ENCODE measurements at regions not wholly inside any gene's neighbourhood (a gene's known extent, or its start where the extent isn't known, plus 50 kb on each side); places are given as distances from the start of the nearest gene placed in this dataset.
"Not testable (repeated sequence)": the region's sequence is repeated elsewhere in the genome, so short reads cannot be mapped to it uniquely, and the experiment has no call there.

DNA sequence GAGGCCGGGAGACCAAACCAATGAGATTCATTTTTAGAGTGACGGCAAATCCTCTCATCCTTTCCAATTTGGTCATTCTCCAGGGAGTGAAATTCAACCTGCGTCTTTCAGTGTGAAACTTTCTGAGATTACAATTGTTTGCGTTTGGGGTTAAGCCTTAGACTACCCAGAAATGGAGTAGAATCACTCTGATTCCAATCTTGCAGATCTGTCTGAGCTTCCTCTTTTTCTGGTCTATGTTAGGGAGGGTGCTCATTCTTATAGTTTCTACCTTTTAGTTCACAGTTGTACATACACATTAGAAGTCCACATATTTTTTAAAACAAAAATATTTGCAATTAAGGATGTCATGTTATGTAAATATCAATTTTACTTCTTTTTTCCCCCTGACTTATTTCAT lies 183.0 kb upstream of the PHACTR1 start:
- TF ChIP-seq, protein P1, sequence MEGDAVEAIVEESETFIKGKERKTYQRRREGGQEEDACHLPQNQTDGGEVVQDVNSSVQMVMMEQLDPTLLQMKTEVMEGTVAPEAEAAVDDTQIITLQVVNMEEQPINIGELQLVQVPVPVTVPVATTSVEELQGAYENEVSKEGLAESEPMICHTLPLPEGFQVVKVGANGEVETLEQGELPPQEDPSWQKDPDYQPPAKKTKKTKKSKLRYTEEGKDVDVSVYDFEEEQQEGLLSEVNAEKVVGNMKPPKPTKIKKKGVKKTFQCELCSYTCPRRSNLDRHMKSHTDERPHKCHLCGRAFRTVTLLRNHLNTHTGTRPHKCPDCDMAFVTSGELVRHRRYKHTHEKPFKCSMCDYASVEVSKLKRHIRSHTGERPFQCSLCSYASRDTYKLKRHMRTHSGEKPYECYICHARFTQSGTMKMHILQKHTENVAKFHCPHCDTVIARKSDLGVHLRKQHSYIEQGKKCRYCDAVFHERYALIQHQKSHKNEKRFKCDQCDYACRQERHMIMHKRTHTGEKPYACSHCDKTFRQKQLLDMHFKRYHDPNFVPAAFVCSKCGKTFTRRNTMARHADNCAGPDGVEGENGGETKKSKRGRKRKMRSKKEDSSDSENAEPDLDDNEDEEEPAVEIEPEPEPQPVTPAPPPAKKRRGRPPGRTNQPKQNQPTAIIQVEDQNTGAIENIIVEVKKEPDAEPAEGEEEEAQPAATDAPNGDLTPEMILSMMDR (IDR thresholded peaks at IDR 0.05; ENCODE audit: extremely low read depth, missing control alignments) = no peak
- DNase-seq (ENCODE audit: low spot score) = no peak

DNA sequence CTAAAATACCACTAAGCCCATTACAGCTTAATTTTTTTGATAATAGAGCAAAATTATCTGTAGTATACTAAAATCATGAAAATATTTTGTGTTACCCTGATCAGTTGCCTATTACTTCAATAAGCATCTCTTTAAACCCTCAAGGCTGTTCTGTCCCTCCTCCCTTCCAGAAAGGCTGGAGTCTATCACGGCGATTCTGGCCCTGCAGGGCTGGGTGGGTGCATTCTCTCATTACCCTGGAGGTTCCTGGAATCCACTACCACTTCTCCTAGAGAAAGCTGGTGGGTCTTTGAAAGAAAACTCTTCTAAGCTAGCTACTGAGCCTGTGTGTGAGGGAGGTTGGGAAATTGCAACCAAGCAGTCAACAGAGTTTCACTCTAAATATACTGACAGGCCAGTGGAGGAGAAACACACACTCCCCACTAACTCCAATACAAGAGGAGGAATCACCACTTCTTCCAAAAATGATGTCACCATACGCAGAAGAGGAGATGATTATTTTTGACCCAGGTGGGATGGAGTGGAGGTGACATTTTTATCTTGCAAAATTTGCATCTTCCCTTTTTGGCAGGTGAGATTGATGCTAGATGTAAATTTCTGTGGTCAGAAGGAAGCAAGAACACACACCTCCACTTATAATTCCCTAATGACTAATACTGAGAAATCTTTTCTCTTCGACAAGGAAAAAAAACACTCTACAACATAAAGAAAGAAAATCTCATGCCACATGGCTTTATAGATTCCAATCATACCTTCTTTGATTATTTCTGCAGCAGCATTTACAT lies 182.3 kb upstream of the PHACTR1 start:
- DNase-seq (ENCODE audit: low spot score) = no peak
- TF ChIP-seq, protein P1 (IDR thresholded peaks at IDR 0.05; ENCODE audit: extremely low read depth, missing control alignments) = no peak

DNA sequence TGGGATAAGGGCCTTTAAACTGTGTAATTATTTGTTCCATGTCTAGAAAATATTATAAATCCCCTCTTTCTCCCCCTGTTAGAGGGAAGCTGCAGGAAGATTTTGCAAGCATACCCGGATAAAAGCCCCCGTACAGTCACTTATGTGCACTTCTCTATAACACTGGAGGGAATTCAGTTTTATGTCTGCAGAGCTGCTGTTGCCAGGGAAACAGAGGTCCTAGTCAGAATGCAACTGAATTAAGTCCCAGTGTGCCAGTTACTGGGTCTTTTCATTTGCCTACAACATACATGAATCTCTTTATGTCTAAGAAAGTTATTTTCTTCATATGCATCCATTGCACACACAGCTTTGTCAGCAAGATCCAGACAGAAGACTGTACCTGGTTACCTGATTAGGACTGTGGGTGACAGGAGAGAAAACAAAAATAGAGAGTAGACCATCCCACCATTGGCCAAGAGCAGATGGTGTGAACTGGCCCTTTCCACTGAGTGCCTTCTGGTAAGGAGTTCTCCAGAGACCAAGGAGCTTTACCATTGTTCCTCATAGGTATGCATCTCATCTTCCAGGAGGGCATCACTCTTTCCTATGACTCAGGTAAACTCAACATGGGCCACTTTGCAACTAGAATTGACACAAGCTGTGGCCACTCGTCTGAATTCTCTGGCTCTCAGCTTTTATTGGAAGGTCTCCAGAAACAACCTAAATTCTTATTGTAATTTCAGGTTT lies 180.8 kb upstream of the PHACTR1 start:
- no peak for DNase-seq (ENCODE audit: low spot score)
- TF ChIP-seq, protein P1 (IDR thresholded peaks at IDR 0.05; ENCODE audit: extremely low read depth, missing control alignments) = no peak

DNA sequence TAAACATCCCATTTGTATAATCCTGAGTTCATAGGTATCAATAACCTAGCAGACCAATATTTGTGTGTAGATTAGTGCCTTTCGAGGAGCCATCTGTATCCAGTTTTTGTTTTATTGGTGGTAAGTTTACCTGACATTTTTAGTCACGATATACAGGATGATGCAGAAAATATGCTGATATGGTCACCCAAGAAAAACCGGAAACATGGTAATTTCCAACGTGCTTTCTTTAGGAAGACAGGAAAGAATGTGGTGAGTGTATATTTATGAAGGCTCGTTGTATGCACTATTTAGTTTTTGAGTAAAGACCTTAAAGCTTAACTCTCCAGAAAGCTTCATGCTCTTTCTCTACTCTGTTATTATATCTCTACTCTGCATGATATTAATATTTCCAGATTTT lies 180.2 kb upstream of the PHACTR1 start:
- TF ChIP-seq, protein P1 (IDR thresholded peaks at IDR 0.05; ENCODE audit: extremely low read depth, missing control alignments) = no peak
- DNase-seq (ENCODE audit: low spot score) = no peak

DNA sequence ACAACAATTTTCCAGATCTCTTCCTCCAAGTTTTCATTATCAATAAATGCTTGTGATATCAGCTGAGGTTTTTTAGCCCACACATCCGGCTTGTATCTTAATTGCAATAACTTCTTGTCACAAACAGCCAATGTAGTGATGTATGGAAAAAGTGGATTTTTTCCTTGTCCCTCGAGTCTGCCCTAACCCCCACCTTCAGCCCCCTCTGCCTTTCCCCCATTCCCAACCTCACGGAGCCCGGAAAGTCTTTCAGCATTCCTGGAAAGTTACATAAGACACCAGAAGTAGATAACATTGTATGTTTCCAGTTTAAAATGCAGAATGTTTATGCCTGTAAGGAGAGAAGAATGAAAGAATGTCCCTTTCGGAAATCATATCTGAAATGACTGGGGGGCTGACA lies 179.2 kb upstream of the PHACTR1 start:
- no peak for DNase-seq (ENCODE audit: low spot score)
- TF ChIP-seq, protein P1 (IDR thresholded peaks at IDR 0.05; ENCODE audit: extremely low read depth, missing control alignments) = no peak

DNA sequence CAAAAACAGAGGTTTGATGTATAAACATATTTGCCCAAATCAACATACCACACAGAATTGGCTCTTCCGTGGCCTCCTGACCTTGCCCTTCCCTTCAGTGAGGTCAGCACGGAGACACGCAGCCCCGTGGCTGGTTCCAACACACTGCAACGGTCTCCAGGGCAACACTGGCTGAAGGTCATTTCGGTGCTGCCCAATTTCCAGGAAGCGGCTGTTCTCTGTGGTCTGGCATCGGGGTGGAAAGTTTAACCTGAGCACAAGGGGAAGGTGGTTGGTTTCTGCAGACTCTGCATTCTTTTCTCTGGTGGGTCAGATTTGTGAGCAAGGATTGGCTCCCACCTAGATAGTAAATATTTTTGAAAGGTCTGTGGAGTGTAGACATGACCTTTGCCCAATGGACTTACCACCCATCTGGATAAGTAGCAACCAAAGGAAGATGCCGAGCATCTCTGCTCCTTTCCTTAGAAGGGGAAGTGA lies 177.6 kb upstream of the PHACTR1 start:
- DNase-seq (ENCODE audit: low spot score) = no peak

DNA sequence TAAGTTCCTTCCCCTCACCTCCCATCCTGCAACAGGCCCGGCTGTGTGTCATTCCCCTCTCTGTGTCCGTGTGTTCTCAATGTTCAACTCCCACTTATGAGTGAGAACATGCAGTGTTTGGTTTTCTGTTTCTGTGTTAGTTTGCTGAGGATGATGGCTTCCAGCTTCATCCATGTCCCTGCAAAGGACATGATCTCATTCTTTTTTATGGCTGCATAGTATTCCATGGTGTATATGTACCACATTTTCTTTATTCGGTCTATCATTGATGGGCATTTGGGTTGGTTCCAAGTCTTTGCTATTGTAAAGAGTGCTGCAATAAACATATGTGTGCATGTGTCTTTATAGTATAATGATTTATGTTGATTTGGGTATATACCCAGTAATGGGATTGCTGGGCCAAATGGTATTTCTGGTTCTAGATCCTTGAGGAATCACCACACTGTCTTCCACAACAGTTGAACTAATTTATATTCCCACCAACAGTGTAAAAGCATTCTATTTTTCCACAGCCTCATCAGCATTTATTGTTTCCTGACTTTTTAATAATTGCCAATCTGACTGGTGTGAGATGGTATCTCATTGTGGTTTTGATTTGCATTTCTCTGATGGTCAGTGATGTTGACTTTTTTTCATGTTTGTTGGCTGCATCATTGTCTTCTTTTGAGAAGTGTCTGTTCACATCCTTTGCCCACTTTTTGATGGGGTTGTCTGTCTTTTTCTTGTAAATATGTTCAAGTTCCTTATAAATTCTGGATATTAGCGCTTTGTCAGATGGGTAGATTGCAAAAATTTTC lies 174.1 kb upstream of the PHACTR1 start:
- not testable (repeated sequence) for DNase-seq (ENCODE audit: low spot score)

More for the DNA sequence above, 177.6 kb upstream of the PHACTR1 start:
- TF ChIP-seq, protein P1 (IDR thresholded peaks at IDR 0.05; ENCODE audit: extremely low read depth, missing control alignments) = no peak

Measured in GM20000 (cell line).